Mesendoderm (in vitro differentiated cells): ENCODE measurements at regions not wholly inside any gene's neighbourhood (a gene's known extent, or its start where the extent isn't known, plus 50 kb on each side); places are given as distances from the start of the nearest gene placed in this dataset.

ENCODE experiments used
- DNase-seq: peaks from one replicate; pipeline ENCODE4 v3.0.0; 2013
- H2AK5ac ChIP-seq: 2 replicates; pipeline ENCODE4 v1.6.1; 2013; ENCODE audit warnings: low read length, inconsistent platforms
- H2BK120ac ChIP-seq: 2 replicates; pipeline ENCODE4 v1.6.1; 2013; ENCODE audit warnings: low read depth, mild to moderate bottlenecking, low read length, moderate library complexity, mixed read lengths
- H2BK15ac ChIP-seq: replicated peaks from 2 replicates; pipeline ENCODE4 v1.6.1; 2013; ENCODE audit warnings: low read depth, mild to moderate bottlenecking, moderate library complexity
- H2BK5ac ChIP-seq: 2 replicates; pipeline ENCODE4 v1.6.1; 2013; ENCODE audit warnings: low read length, inconsistent platforms
- H3K18ac ChIP-seq: 2 replicates; pipeline ENCODE4 v1.6.1; 2013; ENCODE audit warnings: mild to moderate bottlenecking, low read length, mixed read lengths
- H3K23ac ChIP-seq: one replicate; pipeline ENCODE4 v1.6.1; 2013; ENCODE audit warnings: low read length
- H3K27ac ChIP-seq: 2 replicates; pipeline ENCODE4 v1.5.1; 2013; ENCODE audit warnings: low read depth, mild to moderate bottlenecking, inconsistent platforms, low read length, moderate library complexity
- H3K27me3 ChIP-seq: 2 replicates; pipeline ENCODE4 v1.6.1; 2013; ENCODE audit warnings: low read length, control low read depth, mild to moderate bottlenecking, inconsistent platforms; ENCODE audit not compliant: insufficient read depth, poor library complexity
- H3K36me3 ChIP-seq: 2 replicates; pipeline ENCODE4 v1.6.1; 2013; ENCODE audit warnings: low read length, inconsistent platforms; ENCODE audit not compliant: control insufficient read depth, insufficient read depth
- H3K4ac ChIP-seq: one replicate; pipeline ENCODE4 v1.6.1; 2013; ENCODE audit warnings: low read depth, mild to moderate bottlenecking, low read length, moderate library complexity
- H3K4me1 ChIP-seq: 2 replicates; pipeline ENCODE4 v1.6.1; 2013; ENCODE audit warnings: low read depth, low read length, inconsistent platforms; ENCODE audit not compliant: control insufficient read depth
- H3K4me2 ChIP-seq: 2 replicates; pipeline ENCODE4 v1.6.1; 2013; ENCODE audit warnings: low read length
- H3K4me3 ChIP-seq: 2 replicates; pipeline ENCODE4 v1.5.1; 2013; ENCODE audit warnings: mild to moderate bottlenecking, low read length
- H3K56ac ChIP-seq: one replicate; pipeline ENCODE4 v1.6.1; 2013; ENCODE audit warnings: low read length
- H3K79me1 ChIP-seq: 2 replicates; pipeline ENCODE4 v1.6.1; 2013; ENCODE audit warnings: low read length, inconsistent platforms
- H3K79me2 ChIP-seq: 2 replicates; pipeline ENCODE4 v1.6.1; 2013; ENCODE audit warnings: mild to moderate bottlenecking, low read length; ENCODE audit not compliant: control insufficient read depth, insufficient read depth
- H3K9ac ChIP-seq: 2 replicates; pipeline ENCODE4 v1.6.1; 2013; ENCODE audit warnings: low read length, inconsistent platforms
- H4K5ac ChIP-seq: one replicate; pipeline ENCODE4 v1.6.1; 2013; ENCODE audit warnings: low read length
- H4K8ac ChIP-seq: one replicate; pipeline ENCODE4 v1.6.1; 2013; ENCODE audit warnings: low read depth, mild to moderate bottlenecking, control low read depth, low read length, moderate library complexity
- WGBS: extraction: QIAGEN DNeasy Blood & Tissue Kit; methylation state at CpG from one replicate; pipeline ENCODE4 v1.1.7; 2013; ENCODE audit warnings: low lambda C conversion rate, missing lambda C conversion rate; ENCODE audit not compliant: insufficient coverage; ENCODE audit errors: extremely low coverage; 5-methylcytosine and 5-hydroxymethylcytosine counted together

DNA sequence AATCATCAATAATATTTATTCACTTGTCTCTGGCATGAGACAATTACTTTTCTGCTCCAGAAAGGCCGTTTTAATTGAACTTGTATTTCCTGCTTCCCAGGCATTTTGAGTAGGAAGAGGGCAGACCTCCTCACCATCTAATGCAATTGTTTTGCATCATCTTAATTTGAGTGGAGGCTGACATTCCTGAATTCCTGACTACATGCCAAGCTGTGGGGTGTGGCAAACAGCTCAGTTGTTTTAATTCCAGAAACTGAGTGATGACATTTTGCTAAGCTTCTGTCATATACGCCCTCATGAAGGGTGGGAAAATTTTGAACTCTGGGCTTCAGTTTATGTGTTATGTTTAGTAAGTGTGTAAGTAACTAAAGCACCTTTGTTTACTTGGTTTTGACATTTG lies 125.4 kb upstream of the USP25 start:
- H3K4me1 ChIP-seq = peaks cover 7% of the 10 kb centered on the region
- no peak overlapping the region for H2AK5ac ChIP-seq
- H3K4ac ChIP-seq = no peak overlapping the region
- H3K18ac ChIP-seq = no peak overlapping the region
- H3K27ac ChIP-seq = no peak overlapping the region
- no peak overlapping the region for H2BK120ac ChIP-seq
- no peak overlapping the region for H4K8ac ChIP-seq
- no CpG with 5 or more reads among the region's 2 CpGs for WGBS
- no peak overlapping the region for H3K4me3 ChIP-seq
- H3K36me3 ChIP-seq = no peaks in the 10 kb centered on the region
- no peaks in the 10 kb centered on the region for H3K79me1 ChIP-seq
- no peak overlapping the region for H2BK5ac ChIP-seq
- H3K56ac ChIP-seq = no peak overlapping the region
- H3K79me2 ChIP-seq = no peaks in the 10 kb centered on the region
- DNase-seq = peak; percentile 84
- H3K27me3 ChIP-seq = no peaks in the 10 kb centered on the region
- H2BK15ac ChIP-seq = no peak overlapping the region
- no peak overlapping the region for H3K4me2 ChIP-seq
- H3K9ac ChIP-seq = no peak overlapping the region
- H4K5ac ChIP-seq = no peak overlapping the region
- no peak overlapping the region for H3K23ac ChIP-seq

DNA sequence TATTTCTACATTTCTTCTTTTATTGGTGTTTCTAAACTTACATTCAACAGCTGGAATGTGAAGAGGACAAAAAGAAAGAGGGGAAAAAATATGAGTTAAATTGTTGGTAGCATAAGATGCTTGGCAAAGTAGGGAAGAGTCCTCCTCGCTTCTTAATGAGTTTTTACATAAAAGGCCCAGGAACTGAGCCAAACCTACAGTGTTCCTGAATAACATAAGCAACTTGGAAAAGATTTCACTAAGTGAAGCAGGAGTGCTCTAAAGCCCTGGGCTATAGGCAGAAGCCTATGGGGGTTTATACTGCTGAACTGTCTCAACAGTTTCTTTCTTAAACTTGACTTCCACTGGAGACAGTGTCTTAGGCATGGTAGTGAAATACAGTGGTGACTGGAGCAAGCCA lies 115.0 kb upstream of the USP25 start:
- H3K4me2 ChIP-seq = no peak overlapping the region
- H3K4me3 ChIP-seq = no peak overlapping the region
- no peak overlapping the region for H4K8ac ChIP-seq
- H2BK120ac ChIP-seq = no peak overlapping the region
- H4K5ac ChIP-seq = no peak overlapping the region
- no peaks in the 10 kb centered on the region for H3K79me1 ChIP-seq
- no peak overlapping the region for H2BK15ac ChIP-seq
- no peaks in the 10 kb centered on the region for H3K79me2 ChIP-seq
- H3K18ac ChIP-seq = no peak overlapping the region
- no peaks in the 10 kb centered on the region for H3K27me3 ChIP-seq
- H3K4ac ChIP-seq = no peak overlapping the region
- WGBS = no CpG with 5 or more reads among the region's 1 CpG
- no peak overlapping the region for H3K56ac ChIP-seq
- no peaks in the 10 kb centered on the region for H3K4me1 ChIP-seq
- H3K36me3 ChIP-seq = no peaks in the 10 kb centered on the region
- H3K9ac ChIP-seq = no peak overlapping the region
- no peak overlapping the region for H3K23ac ChIP-seq
- H2AK5ac ChIP-seq = no peak overlapping the region
- no peak overlapping the region for H3K27ac ChIP-seq
- H2BK5ac ChIP-seq = no peak overlapping the region
- no peak for DNase-seq

DNA sequence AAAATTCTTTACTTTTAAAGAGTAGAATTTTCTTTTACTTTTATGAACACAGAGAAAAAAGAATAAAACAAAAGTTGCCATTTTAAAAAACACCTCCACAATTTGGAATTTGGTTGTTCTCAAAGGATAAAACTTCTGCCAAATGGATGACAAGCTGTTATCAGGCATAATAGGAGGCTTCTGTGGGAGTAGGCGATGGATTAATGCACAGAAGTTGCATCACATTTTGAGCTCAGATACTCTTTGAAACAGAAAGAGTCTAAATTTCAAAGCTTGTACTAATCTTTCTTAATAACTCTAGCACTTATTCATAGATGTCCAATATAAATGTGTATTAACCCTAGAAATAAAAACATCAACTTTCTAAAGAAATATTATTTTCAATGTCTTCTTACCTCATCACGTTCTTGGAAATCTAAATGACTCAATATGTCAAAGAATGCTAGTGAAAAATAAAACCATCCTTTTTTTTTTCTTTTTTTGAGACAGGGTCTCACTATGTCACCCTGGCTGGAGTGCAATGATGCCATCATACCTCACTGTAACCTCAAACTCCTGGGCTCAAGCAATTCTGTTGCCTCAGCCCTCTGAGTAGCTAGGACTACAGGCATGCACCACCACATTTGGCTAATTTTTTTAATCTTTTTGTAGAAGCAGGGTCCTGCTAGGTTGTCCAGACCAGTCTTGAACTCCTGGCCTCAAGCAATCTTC lies 112.8 kb upstream of the USP25 start:
- Histone ChIP-seq H3K27me3 (no peaks in the 10 kb centered on the region), H3K9ac (no peak overlapping the region), H3K79me2 (no peaks in the 10 kb centered on the region), H3K23ac (no peak overlapping the region), H3K27ac (no peak overlapping the region), H2BK120ac (no peak overlapping the region), H2BK15ac (no peak overlapping the region), H3K36me3 (no peaks in the 10 kb centered on the region), H4K5ac (no peak overlapping the region), H2AK5ac (no peak overlapping the region), H3K18ac (no peak overlapping the region), H3K4me3 (no peak overlapping the region), H3K4me1 (no peaks in the 10 kb centered on the region), H3K4me2 (no peak overlapping the region), H3K79me1 (no peaks in the 10 kb centered on the region), H4K8ac (no peak overlapping the region), H2BK5ac (no peak overlapping the region), H3K56ac (no peak overlapping the region), H3K4ac (no peak overlapping the region)
- no peak for DNase-seq
- WGBS = no CpG with 5 or more reads among the region's 2 CpGs

DNA sequence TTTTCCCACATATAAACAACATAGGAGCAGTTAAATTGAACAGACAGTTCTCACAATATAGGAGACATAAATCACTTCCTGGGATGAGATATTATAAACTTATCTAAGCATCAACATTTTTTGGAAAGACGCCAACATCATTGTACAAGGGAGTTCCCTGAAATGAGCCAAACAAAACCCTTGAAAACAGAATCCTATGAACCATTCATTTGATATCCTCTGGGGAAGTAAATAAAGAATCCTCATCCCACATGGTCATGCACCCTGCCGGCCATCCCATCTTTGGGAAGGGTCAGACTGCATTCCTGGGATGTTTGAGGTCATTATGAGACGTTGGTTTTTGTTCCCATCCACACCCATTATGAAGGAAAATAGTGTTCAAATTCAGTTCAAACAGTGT lies 111.8 kb upstream of the USP25 start:
- Histone ChIP-seq H3K9ac (no peak overlapping the region), H2BK5ac (no peak overlapping the region), H3K4ac (no peak overlapping the region), H2AK5ac (no peak overlapping the region), H3K4me1 (no peaks in the 10 kb centered on the region), H3K27ac (no peak overlapping the region), H4K5ac (no peak overlapping the region), H3K27me3 (no peaks in the 10 kb centered on the region), H3K23ac (no peak overlapping the region), H2BK15ac (no peak overlapping the region), H3K56ac (no peak overlapping the region), H3K79me2 (no peaks in the 10 kb centered on the region), H3K4me2 (no peak overlapping the region), H3K79me1 (no peaks in the 10 kb centered on the region), H3K4me3 (no peak overlapping the region), H4K8ac (no peak overlapping the region), H3K36me3 (no peaks in the 10 kb centered on the region), H2BK120ac (no peak overlapping the region), H3K18ac (no peak overlapping the region)
- peak; percentile 25 for DNase-seq
- no CpG with 5 or more reads among the region's 3 CpGs for WGBS

DNA sequence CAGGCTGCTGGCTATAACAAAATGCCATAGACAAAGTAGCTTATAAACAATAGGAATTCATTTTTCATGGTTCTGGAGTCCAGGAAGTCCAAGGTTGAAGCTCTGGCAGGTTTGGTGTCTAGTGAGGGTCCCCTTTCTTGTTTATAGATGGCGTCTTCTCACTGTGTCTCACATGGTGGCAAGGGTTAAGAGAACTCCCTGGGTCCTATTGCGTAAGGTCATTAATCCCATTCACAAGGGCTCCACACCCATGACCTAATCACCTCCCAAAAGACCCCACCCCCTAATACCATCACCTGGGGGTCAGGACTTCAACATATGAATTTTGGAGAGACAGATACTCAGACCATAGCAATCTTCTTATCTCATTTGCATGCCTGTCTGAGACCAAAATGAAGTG lies 108.9 kb upstream of the USP25 start:
- Histone ChIP-seq H3K27ac (no peak overlapping the region), H2BK15ac (no peak overlapping the region), H3K27me3 (no peaks in the 10 kb centered on the region), H3K4me2 (no peak overlapping the region), H3K79me1 (no peaks in the 10 kb centered on the region), H2BK5ac (no peak overlapping the region), H3K4me1 (no peaks in the 10 kb centered on the region), H4K8ac (no peak overlapping the region), H2AK5ac (no peak overlapping the region), H4K5ac (no peak overlapping the region), H3K36me3 (no peaks in the 10 kb centered on the region), H3K79me2 (no peaks in the 10 kb centered on the region), H3K4me3 (no peak overlapping the region), H2BK120ac (no peak overlapping the region), H3K9ac (no peak overlapping the region), H3K23ac (no peak overlapping the region), H3K56ac (no peak overlapping the region), H3K4ac (no peak overlapping the region), H3K18ac (no peak overlapping the region)
- DNase-seq = no peak
- WGBS = no CpG with 5 or more reads among the region's 2 CpGs

DNA sequence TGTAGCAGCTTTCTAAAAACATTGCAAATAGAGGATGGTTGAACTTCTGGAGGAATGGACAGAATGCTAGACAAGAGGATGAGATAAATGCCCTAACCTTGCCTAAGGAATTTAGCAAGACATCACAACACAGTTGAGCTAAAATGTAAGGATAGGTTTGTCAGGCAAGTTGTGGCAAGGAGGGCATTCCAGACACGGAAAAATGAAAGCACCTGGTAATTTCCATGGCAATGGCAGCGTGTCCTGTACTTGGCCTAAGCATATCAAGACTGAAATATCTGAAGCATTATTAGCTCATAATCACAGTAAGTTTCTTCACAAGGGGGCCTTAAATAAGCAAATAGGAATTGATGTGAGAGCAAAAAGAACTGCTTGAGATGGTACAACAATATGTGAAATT lies 105.1 kb upstream of the USP25 start:
- H4K5ac ChIP-seq = no peak overlapping the region
- no peak overlapping the region for H3K4me3 ChIP-seq
- no peaks in the 10 kb centered on the region for H3K36me3 ChIP-seq
- H3K4me1 ChIP-seq = no peaks in the 10 kb centered on the region
- H3K18ac ChIP-seq = no peak overlapping the region
- H3K23ac ChIP-seq = no peak overlapping the region
- H2BK120ac ChIP-seq = no peak overlapping the region
- H3K27ac ChIP-seq = no peak overlapping the region
- no peaks in the 10 kb centered on the region for H3K79me2 ChIP-seq
- no peak for DNase-seq
- H3K4me2 ChIP-seq = no peak overlapping the region
- WGBS = no CpG with 5 or more reads among the region's 2 CpGs
- H2BK5ac ChIP-seq = no peak overlapping the region
- H3K79me1 ChIP-seq = no peaks in the 10 kb centered on the region
- no peak overlapping the region for H3K9ac ChIP-seq
- no peak overlapping the region for H3K56ac ChIP-seq
- H2BK15ac ChIP-seq = no peak overlapping the region
- H4K8ac ChIP-seq = no peak overlapping the region
- H3K4ac ChIP-seq = no peak overlapping the region
- H2AK5ac ChIP-seq = no peak overlapping the region
- no peaks in the 10 kb centered on the region for H3K27me3 ChIP-seq
